ENCODE measurements at regions not wholly inside any gene's neighbourhood (a gene's known extent, or its start where the extent isn't known, plus 50 kb on each side); places are given as distances from the start of the nearest gene placed in this dataset.
"Not testable (repeated sequence)": the region's sequence is repeated elsewhere in the genome, so short reads cannot be mapped to it uniquely, and the experiment has no call there.

DNA sequence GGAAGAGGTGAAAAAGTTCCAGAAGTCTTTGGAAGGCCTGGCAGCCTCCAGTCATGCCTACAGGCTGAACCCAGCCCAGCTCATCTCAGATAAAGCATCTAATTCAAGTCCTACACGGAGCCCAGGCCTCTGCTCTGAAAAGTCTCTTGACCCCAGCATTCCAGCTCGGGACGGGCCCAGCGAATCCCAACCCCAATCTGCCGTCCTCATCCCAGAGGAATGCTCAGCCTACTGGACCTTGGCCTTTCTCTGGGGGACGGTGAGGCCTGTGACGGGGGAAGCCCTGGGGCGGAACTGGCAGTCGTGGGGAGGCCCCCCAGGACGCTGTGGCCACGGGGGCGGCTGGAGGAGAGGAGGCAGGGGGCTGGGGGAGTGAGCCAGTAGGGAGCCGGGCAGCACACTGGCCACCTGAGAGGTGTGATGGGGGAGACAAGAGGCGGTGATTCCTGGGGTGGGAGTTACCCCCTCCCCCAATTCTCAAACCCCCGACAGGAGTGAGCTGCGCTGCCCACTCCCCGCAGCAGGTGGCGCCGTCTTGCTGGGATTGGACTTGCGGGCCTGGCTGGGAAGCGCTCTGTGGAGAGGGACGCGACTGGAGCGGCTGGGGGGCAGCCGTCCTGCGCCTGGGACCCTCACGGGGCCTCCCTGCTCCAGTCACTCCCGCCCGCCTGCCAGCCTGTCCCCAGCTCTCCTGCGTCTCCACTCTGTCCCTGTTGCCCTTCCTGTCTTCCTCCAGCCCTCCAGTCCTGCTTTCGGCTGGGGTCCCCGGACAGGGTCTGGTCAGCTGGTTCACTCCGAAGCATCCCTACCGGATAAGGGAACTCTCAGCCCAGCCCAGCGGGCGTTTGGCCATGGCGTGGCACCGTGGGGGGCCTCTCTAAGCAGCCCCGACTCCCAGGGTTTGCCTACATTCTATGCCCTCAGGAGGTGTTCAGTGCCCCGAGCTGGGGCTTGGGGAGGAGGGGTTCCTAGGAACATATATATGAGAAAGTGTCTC is 182.6 kb upstream of the HAAO start:
- peak overlapping the region; percentile 50 for H3K4me3 ChIP-seq (ENCODE audit: low read depth, low read length)
- peak; percentile 88 for DNase-seq
- peak overlapping the region; percentile 6; the same call in 1 of the 2 replicates for H3K27ac ChIP-seq
- no peaks in the 10 kb centered on the region for H3K27me3 ChIP-seq (ENCODE audit: insufficient read depth, low read depth, severe bottlenecking)
- H3K9me3 ChIP-seq (ENCODE audit: severe bottlenecking): no peaks in the 10 kb centered on the region
- TF ChIP-seq, protein P1, sequence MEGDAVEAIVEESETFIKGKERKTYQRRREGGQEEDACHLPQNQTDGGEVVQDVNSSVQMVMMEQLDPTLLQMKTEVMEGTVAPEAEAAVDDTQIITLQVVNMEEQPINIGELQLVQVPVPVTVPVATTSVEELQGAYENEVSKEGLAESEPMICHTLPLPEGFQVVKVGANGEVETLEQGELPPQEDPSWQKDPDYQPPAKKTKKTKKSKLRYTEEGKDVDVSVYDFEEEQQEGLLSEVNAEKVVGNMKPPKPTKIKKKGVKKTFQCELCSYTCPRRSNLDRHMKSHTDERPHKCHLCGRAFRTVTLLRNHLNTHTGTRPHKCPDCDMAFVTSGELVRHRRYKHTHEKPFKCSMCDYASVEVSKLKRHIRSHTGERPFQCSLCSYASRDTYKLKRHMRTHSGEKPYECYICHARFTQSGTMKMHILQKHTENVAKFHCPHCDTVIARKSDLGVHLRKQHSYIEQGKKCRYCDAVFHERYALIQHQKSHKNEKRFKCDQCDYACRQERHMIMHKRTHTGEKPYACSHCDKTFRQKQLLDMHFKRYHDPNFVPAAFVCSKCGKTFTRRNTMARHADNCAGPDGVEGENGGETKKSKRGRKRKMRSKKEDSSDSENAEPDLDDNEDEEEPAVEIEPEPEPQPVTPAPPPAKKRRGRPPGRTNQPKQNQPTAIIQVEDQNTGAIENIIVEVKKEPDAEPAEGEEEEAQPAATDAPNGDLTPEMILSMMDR (IDR thresholded peaks at IDR 0.05; ENCODE audit: low read depth, low read length): peak; percentile 96
- H3K36me3 ChIP-seq: no peaks in the 10 kb centered on the region

DNA sequence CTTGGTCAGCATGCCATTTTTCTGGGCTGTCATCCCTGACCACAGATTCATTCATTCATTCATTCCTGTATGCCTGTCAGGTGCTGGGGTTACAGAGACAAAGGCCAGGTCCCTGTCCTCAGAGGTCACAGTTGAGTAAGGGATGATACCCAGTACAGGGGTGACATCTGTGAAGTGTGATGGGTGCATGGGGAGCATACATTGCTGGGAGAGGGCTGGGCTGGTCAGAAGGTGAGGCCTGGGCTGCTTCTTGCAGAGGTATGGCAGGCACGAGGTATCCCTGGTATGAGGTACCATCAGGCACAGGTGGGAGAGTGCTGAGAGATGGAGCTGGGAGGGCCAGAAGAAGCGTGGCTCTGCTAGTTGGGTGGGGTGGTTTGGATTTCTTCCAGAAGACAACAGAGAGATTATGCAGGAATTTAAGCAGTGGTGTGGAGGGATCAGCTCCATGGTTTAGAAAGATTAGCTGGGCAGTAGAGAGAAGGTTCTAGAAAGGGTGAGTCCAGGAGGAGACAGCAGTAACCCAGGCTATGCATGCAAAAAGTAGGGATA is 181.9 kb upstream of the HAAO start:
- Histone ChIP-seq H3K27ac (peak overlapping the region; percentile 6; the same call in 1 of the 2 replicates), H3K27me3 (ENCODE audit: insufficient read depth, low read depth, severe bottlenecking) (no peaks in the 10 kb centered on the region), H3K4me3 (ENCODE audit: low read depth, low read length) (no peak overlapping the region), H3K36me3 (no peaks in the 10 kb centered on the region), H3K9me3 (ENCODE audit: severe bottlenecking) (no peaks in the 10 kb centered on the region)
- TF ChIP-seq, protein P1 (IDR thresholded peaks at IDR 0.05; ENCODE audit: low read depth, low read length): no peak
- no peak for DNase-seq

DNA sequence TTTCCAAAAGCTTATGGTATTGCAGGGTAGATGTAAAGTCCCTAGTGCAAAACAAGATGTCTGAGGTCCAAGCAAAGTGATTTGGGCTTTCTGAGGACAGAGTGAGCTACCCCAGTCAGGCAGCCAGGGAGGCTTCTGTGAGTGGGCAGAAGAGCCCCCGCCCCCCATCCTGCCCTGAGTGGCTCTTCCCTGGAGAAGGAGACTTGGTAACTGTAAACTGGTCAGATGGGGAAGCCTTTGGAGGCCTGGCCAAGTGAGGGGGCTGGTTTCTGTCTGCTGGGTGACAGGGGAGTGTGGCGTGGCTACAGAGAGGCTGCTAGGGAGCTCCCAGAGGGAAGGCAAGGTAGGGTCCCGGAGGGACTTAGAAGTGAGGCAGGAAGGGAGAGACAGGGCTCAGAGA is 181.3 kb upstream of the HAAO start:
- no peak overlapping the region for H3K4me3 ChIP-seq (ENCODE audit: low read depth, low read length)
- DNase-seq: no peak
- TF ChIP-seq, protein P1 (IDR thresholded peaks at IDR 0.05; ENCODE audit: low read depth, low read length): no peak
- no peak overlapping the region for H3K27ac ChIP-seq
- no peaks in the 10 kb centered on the region for H3K36me3 ChIP-seq
- no peaks in the 10 kb centered on the region for H3K9me3 ChIP-seq (ENCODE audit: severe bottlenecking)
- H3K27me3 ChIP-seq (ENCODE audit: insufficient read depth, low read depth, severe bottlenecking): no peaks in the 10 kb centered on the region

DNA sequence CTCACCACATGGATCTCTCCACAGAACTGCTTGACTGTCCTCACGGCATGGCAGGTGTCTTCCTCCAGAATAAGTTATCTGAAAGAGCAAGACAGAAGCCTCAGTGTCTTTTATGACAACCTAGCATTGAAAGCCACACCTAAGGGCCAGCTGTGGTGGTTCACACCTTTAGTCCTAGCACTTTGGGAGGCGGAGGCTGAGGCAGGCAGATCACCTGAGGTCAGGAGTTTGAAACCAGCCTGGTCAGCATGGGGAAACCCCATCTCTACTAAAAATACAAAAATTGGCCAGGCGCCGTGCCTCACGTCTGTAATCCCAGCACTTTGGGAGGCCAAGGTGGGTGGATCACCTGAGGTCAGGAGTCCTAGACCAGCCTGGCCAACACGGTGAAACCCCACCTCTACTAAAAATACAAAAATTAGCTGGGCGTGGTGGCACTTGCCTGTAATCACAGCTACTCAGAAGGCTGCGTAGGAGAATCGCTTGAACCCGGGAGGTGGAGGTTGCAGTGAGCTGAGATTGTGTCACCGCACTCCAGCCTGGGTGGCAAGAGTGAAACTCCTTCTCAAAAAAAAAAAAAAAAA is 180.6 kb upstream of the HAAO start:
- not testable (repeated sequence) for H3K27me3 ChIP-seq (ENCODE audit: insufficient read depth, low read depth, severe bottlenecking); H3K36me3 ChIP-seq; DNase-seq; H3K9me3 ChIP-seq (ENCODE audit: severe bottlenecking); H3K4me3 ChIP-seq (ENCODE audit: low read depth, low read length); H3K27ac ChIP-seq

DNA sequence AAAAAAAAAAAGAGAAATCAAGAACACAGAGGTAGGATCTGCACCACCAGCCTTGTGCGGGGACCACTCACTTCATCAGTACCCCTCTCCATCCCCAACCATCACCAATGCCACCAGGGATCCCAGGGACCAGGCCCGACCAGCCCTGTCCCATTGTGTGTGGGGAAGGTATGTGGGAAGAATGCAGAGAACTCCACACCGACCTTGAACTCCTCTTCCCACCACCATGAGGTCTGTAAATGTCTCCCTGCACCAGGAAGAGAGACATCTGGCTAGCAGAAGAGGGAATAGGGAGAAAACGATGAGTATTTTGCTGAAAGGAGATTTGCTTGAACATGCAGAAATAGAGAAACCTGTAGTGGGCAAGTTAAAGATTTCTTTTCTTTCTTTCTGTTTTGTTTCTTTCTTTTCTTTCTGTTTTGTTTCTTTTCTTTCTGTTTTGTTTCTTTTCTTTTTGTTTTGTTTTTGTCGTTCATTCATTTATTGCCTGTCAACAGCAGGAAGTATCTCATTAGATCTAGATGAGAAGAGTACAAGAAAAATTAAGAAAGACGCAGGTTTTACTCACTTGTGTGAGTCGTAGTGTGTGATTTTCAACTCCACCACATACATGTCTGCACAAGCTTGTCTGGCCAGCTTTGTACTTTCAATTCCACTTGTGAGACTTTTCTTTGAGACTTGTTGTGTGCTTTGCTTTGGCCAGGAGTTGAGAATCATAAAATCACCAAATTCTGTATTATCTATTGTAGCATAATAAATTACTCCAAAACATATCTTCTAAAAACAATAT is 179.8 kb upstream of the HAAO start:
- H3K27me3 ChIP-seq (ENCODE audit: insufficient read depth, low read depth, severe bottlenecking): no peaks in the 10 kb centered on the region
- H3K27ac ChIP-seq: no peak overlapping the region
- H3K36me3 ChIP-seq: no peaks in the 10 kb centered on the region
- TF ChIP-seq, protein P1 (IDR thresholded peaks at IDR 0.05; ENCODE audit: low read depth, low read length): no peak
- DNase-seq: no peak
- H3K4me3 ChIP-seq (ENCODE audit: low read depth, low read length): no peak overlapping the region
- H3K9me3 ChIP-seq (ENCODE audit: severe bottlenecking): no peaks in the 10 kb centered on the region

Data from WERI-Rb-1 (cell line).